ENCODE measurements at regions not wholly inside any gene's neighbourhood (a gene's known extent, or its start where the extent isn't known, plus 50 kb on each side); places are given as distances from the start of the nearest gene placed in this dataset.

DNA sequence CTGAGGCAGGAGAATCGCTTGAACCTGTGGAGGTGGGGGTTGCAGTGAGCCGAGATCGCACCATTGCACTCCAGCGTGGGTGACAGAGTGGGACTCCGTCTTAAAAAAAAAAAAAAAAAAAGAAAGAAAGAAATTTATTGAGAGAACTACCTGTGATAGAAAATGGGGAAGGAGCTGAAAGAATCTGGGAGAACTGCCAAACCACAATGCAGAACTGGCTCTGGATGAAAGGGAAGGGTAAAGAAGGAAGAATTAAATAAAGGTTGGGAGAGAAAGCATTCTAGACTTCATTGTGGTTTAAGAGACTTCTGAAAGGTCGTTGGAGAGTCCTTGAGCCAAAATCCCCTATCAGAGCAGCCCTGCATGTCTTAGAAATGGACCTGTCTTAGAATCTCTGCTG is 567.9 kb upstream of the HTR2C start:
- FAIRE-seq (no peak), ATAC-seq (no peak), DNase-seq (ENCODE audit: low spot score) (no peak)
- Histone ChIP-seq H3K79me2 (ENCODE audit: insufficient read depth, low read length) (no peaks in the 10 kb centered on the region), H3K27ac (ENCODE audit: extremely low read length, insufficient read depth, low read length) (no peak overlapping the region), H2AFZ (ENCODE audit: low read length) (no peak overlapping the region), H3K36me3 (replicated peaks in 1 of 2; ENCODE audit: control insufficient read depth in 1 of 2, insufficient read depth in 2 of 2, low read length in 2 of 2) (no peaks in the 10 kb centered on the region), H3K27me3 (ENCODE audit: control insufficient read depth in 1 of 2, insufficient read depth in 2 of 2, low read length in 2 of 2) (no peaks in the 10 kb centered on the region), H4K20me1 (ENCODE audit: insufficient read depth, low read length) (no peaks in the 10 kb centered on the region), H3K4me2 (ENCODE audit: low read depth, low read length) (no peak overlapping the region), H3K4me3 (replicated peaks in 1 of 3; ENCODE audit: insufficient read depth in 1 of 3, low read depth in 2 of 3, low read length in 3 of 3) (no peak overlapping the region), H3K9ac (ENCODE audit: insufficient read depth, low read depth, low read length) (no peak overlapping the region), H3K4me1 (ENCODE audit: insufficient read depth, low read length) (no peaks in the 10 kb centered on the region), H3K9me3 (ENCODE audit: low read length) (no peaks in the 10 kb centered on the region)
- no TSS peak for BruUV-seq (replicated peaks)
- intact Hi-C loops (cut with micrococcal nuclease; ENCODE audit: unreplicated experiment): no loop called here
- in situ Hi-C loops (cut with HindIII; ENCODE audit: extremely low pct_ligation_motif_present, low pct_unique_long_range_greater_than_20kb): no loop called here
- TF ChIP-seq FOXA3 (CRISPR knock-in tag; IDR thresholded peaks at IDR 0.05): no peak
- TF ChIP-seq, protein P1, sequence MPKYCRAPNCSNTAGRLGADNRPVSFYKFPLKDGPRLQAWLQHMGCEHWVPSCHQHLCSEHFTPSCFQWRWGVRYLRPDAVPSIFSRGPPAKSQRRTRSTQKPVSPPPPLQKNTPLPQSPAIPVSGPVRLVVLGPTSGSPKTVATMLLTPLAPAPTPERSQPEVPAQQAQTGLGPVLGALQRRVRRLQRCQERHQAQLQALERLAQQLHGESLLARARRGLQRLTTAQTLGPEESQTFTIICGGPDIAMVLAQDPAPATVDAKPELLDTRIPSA (CRISPR knock-in tag; IDR thresholded peaks at IDR 0.05; ENCODE audit: borderline replicate concordance): no peak
- TF ChIP-seq, protein P2, sequence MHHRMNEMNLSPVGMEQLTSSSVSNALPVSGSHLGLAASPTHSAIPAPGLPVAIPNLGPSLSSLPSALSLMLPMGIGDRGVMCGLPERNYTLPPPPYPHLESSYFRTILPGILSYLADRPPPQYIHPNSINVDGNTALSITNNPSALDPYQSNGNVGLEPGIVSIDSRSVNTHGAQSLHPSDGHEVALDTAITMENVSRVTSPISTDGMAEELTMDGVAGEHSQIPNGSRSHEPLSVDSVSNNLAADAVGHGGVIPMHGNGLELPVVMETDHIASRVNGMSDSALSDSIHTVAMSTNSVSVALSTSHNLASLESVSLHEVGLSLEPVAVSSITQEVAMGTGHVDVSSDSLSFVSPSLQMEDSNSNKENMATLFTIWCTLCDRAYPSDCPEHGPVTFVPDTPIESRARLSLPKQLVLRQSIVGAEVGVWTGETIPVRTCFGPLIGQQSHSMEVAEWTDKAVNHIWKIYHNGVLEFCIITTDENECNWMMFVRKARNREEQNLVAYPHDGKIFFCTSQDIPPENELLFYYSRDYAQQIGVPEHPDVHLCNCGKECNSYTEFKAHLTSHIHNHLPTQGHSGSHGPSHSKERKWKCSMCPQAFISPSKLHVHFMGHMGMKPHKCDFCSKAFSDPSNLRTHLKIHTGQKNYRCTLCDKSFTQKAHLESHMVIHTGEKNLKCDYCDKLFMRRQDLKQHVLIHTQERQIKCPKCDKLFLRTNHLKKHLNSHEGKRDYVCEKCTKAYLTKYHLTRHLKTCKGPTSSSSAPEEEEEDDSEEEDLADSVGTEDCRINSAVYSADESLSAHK (CRISPR knock-in tag; IDR thresholded peaks at IDR 0.05; ENCODE audit: borderline replicate concordance): no peak
- no peak for TF ChIP-seq KLF9 (CRISPR knock-in tag; IDR thresholded peaks at IDR 0.05; ENCODE audit: low read depth)
- no peak for TF ChIP-seq ATRX (CRISPR knock-in tag; IDR thresholded peaks at IDR 0.05; ENCODE audit: borderline replicate concordance)
- TF ChIP-seq RBM22 (optimal IDR thresholded peaks at IDR 0.05; ENCODE audit: low read length): no peak
- TF ChIP-seq, protein P3, sequence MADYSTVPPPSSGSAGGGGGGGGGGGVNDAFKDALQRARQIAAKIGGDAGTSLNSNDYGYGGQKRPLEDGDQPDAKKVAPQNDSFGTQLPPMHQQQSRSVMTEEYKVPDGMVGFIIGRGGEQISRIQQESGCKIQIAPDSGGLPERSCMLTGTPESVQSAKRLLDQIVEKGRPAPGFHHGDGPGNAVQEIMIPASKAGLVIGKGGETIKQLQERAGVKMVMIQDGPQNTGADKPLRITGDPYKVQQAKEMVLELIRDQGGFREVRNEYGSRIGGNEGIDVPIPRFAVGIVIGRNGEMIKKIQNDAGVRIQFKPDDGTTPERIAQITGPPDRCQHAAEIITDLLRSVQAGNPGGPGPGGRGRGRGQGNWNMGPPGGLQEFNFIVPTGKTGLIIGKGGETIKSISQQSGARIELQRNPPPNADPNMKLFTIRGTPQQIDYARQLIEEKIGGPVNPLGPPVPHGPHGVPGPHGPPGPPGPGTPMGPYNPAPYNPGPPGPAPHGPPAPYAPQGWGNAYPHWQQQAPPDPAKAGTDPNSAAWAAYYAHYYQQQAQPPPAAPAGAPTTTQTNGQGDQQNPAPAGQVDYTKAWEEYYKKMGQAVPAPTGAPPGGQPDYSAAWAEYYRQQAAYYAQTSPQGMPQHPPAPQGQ (CRISPR knock-in tag; IDR thresholded peaks at IDR 0.05; ENCODE audit: borderline replicate concordance): no peak
- TF ChIP-seq ZFP62 (CRISPR knock-in tag; IDR thresholded peaks at IDR 0.05): no peak
- TF ChIP-seq RNF2 (conservative IDR thresholded peaks at IDR 0.05; ENCODE audit: low read depth): no peak
- TF ChIP-seq PAX8 (CRISPR knock-in tag; IDR thresholded peaks at IDR 0.05; ENCODE audit: borderline replicate concordance): no peak
- TF ChIP-seq TBP (CRISPR knock-in tag; IDR thresholded peaks at IDR 0.05): no peak
- no peak for TF ChIP-seq SOX5 (CRISPR knock-in tag; IDR thresholded peaks at IDR 0.05; ENCODE audit: borderline replicate concordance)
- TF ChIP-seq RAD51 (IDR thresholded peaks at IDR 0.05; ENCODE audit: borderline replicate concordance): no peak
- TF ChIP-seq TCF12 (IDR thresholded peaks at IDR 0.05): no peak
- no peak for TF ChIP-seq TCF12 (CRISPR knock-in tag; IDR thresholded peaks at IDR 0.05)
- TF ChIP-seq GFI1 (CRISPR knock-in tag; IDR thresholded peaks at IDR 0.05; ENCODE audit: borderline replicate concordance): no peak
- POLR2A ChIA-PET: no interaction called here
- 41% methylated on average over 6 of the region's 6 CpGs for WGBS (ENCODE audit: low lambda C conversion rate)
- CTCF ChIA-PET (ENCODE audit: low intra/inter-chr PET ratio, low total read pairs): no interaction called here
